ENCODE measurements at regions not wholly inside any gene's neighbourhood (a gene's known extent, or its start where the extent isn't known, plus 50 kb on each side); places are given as distances from the start of the nearest gene placed in this dataset.

- H3K9me3 Mint-ChIP-seq = peaks cover 4% of the 10 kb centered on the region
- intact Hi-C loops (cut with micrococcal nuclease) = no loop called here
- no peaks in the 10 kb centered on the region for H3K4me1 Mint-ChIP-seq (ENCODE audit: low read depth)
- H3K27me3 Mint-ChIP-seq (ENCODE audit: insufficient read depth) = peaks cover 2% of the 10 kb centered on the region
- H3K36me3 Mint-ChIP-seq (ENCODE audit: low read depth) = no peaks in the 10 kb centered on the region
- H3K27ac Mint-ChIP-seq = no peak overlapping the region
- no peak overlapping the region for H3K4me3 Mint-ChIP-seq
- no peak for DNase-seq (ENCODE audit: low spot score)
These were observed 144.2 kb upstream of the ANKRD28 start for GRCh38 chr3:15941958-15942357.

- Mint-ChIP-seq H3K4me3 (no peak overlapping the region), H3K27me3 (ENCODE audit: insufficient read depth) (peaks cover 2% of the 10 kb centered on the region), H3K4me1 (ENCODE audit: low read depth) (no peaks in the 10 kb centered on the region), H3K9me3 (peaks cover 4% of the 10 kb centered on the region), H3K36me3 (ENCODE audit: low read depth) (no peaks in the 10 kb centered on the region), H3K27ac (no peak overlapping the region)
- intact Hi-C loops (cut with micrococcal nuclease) = no loop called here
- DNase-seq (ENCODE audit: low spot score) = no peak
These were observed 144.7 kb upstream of the ANKRD28 start for GRCh38 chr3:15942462-15942861.

GRCh38 chr3:15942936-15943335, 145.2 kb upstream of the ANKRD28 start:
- DNase-seq (ENCODE audit: low spot score) = no peak
- Mint-ChIP-seq H3K4me1 (ENCODE audit: low read depth) (no peaks in the 10 kb centered on the region), H3K36me3 (ENCODE audit: low read depth) (no peaks in the 10 kb centered on the region), H3K9me3 (peaks cover 4% of the 10 kb centered on the region), H3K27me3 (ENCODE audit: insufficient read depth) (peaks cover 2% of the 10 kb centered on the region), H3K4me3 (no peak overlapping the region), H3K27ac (no peak overlapping the region)
- intact Hi-C loops (cut with micrococcal nuclease) = no loop called here

- Mint-ChIP-seq H3K27me3 (ENCODE audit: insufficient read depth) (peaks cover 4% of the 10 kb centered on the region), H3K4me1 (ENCODE audit: low read depth) (no peaks in the 10 kb centered on the region), H3K36me3 (ENCODE audit: low read depth) (no peaks in the 10 kb centered on the region), H3K4me3 (no peak overlapping the region), H3K27ac (no peak overlapping the region), H3K9me3 (no peaks in the 10 kb centered on the region)
- intact Hi-C loops (cut with micrococcal nuclease) = no loop called here
- DNase-seq (ENCODE audit: low spot score) = no peak
These were observed 150.6 kb upstream of the ANKRD28 start for GRCh38 chr3:15948388-15948787.

- Mint-ChIP-seq H3K27ac (no peak overlapping the region), H3K27me3 (ENCODE audit: insufficient read depth) (peaks cover 2% of the 10 kb centered on the region), H3K4me1 (ENCODE audit: low read depth) (no peaks in the 10 kb centered on the region), H3K9me3 (no peaks in the 10 kb centered on the region), H3K4me3 (no peak overlapping the region), H3K36me3 (ENCODE audit: low read depth) (no peaks in the 10 kb centered on the region)
- DNase-seq (ENCODE audit: low spot score) = no peak
- intact Hi-C loops (cut with micrococcal nuclease) = loop anchor here (10.0 kb wide), 1 partner anchor 318 kb away; no protein-coding TSS in a partner anchor
These were observed 154.9 kb upstream of the ANKRD28 start for GRCh38 chr3:15952543-15953175.

GRCh38 chr3:15953841-15954240, 156.1 kb upstream of the ANKRD28 start:
- H3K27ac Mint-ChIP-seq = no peak overlapping the region
- intact Hi-C loops (cut with micrococcal nuclease) = loop anchor here (10.0 kb wide), 1 partner anchor 319 kb away; no protein-coding TSS in a partner anchor
- H3K27me3 Mint-ChIP-seq (ENCODE audit: insufficient read depth) = no peaks in the 10 kb centered on the region
- no peak overlapping the region for H3K4me3 Mint-ChIP-seq
- H3K9me3 Mint-ChIP-seq = no peaks in the 10 kb centered on the region
- DNase-seq (ENCODE audit: low spot score) = no peak
- H3K4me1 Mint-ChIP-seq (ENCODE audit: low read depth) = no peaks in the 10 kb centered on the region
- H3K36me3 Mint-ChIP-seq (ENCODE audit: low read depth) = no peaks in the 10 kb centered on the region

- no peak for DNase-seq (ENCODE audit: low spot score)
- Mint-ChIP-seq H3K27ac (no peak overlapping the region), H3K36me3 (ENCODE audit: low read depth) (no peaks in the 10 kb centered on the region), H3K9me3 (no peaks in the 10 kb centered on the region), H3K4me3 (no peak overlapping the region), H3K4me1 (ENCODE audit: low read depth) (no peaks in the 10 kb centered on the region), H3K27me3 (ENCODE audit: insufficient read depth) (peaks cover 3% of the 10 kb centered on the region)
- intact Hi-C loops (cut with micrococcal nuclease) = loop anchor here (10.0 kb wide), 1 partner anchor 321 kb away; no protein-coding TSS in a partner anchor
These were observed 158.2 kb upstream of the ANKRD28 start for GRCh38 chr3:15955968-15956367.

GRCh38 chr3:15958692-15959433, 161.1 kb upstream of the ANKRD28 start:
- intact Hi-C loops (cut with micrococcal nuclease) = loop anchor here (10.0 kb wide), 1 partner anchor 324 kb away; no protein-coding TSS in a partner anchor
- Mint-ChIP-seq H3K9me3 (no peaks in the 10 kb centered on the region), H3K4me1 (ENCODE audit: low read depth) (no peaks in the 10 kb centered on the region), H3K27me3 (ENCODE audit: insufficient read depth) (peaks cover 3% of the 10 kb centered on the region), H3K27ac (no peak overlapping the region), H3K36me3 (ENCODE audit: low read depth) (no peaks in the 10 kb centered on the region), H3K4me3 (no peak overlapping the region)
- no peak for DNase-seq (ENCODE audit: low spot score)

GRCh38 chr3:15959434-15959811, 161.6 kb upstream of the ANKRD28 start:
- Mint-ChIP-seq H3K27ac (no peak overlapping the region), H3K27me3 (ENCODE audit: insufficient read depth) (peaks cover 5% of the 10 kb centered on the region), H3K4me3 (no peak overlapping the region), H3K9me3 (no peaks in the 10 kb centered on the region), H3K36me3 (ENCODE audit: low read depth) (no peaks in the 10 kb centered on the region), H3K4me1 (ENCODE audit: low read depth) (no peaks in the 10 kb centered on the region)
- DNase-seq (ENCODE audit: low spot score) = no peak
- intact Hi-C loops (cut with micrococcal nuclease) = loop anchor here (10.0 kb wide), 1 partner anchor 325 kb away; no protein-coding TSS in a partner anchor

GRCh38 chr3:15964605-15965442, 167.0 kb upstream of the ANKRD28 start:
- no peak for DNase-seq (ENCODE audit: low spot score)
- Mint-ChIP-seq H3K4me1 (ENCODE audit: low read depth) (no peaks in the 10 kb centered on the region), H3K4me3 (no peak overlapping the region), H3K36me3 (ENCODE audit: low read depth) (no peaks in the 10 kb centered on the region), H3K27ac (no peak overlapping the region), H3K27me3 (ENCODE audit: insufficient read depth) (peaks cover 5% of the 10 kb centered on the region), H3K9me3 (no peaks in the 10 kb centered on the region)
- intact Hi-C loops (cut with micrococcal nuclease) = no loop called here

- DNase-seq (ENCODE audit: low spot score) = no peak
- Mint-ChIP-seq H3K36me3 (ENCODE audit: low read depth) (no peaks in the 10 kb centered on the region), H3K27ac (no peak overlapping the region), H3K9me3 (no peaks in the 10 kb centered on the region), H3K4me3 (no peak overlapping the region), H3K27me3 (ENCODE audit: insufficient read depth) (peaks cover 2% of the 10 kb centered on the region), H3K4me1 (ENCODE audit: low read depth) (no peaks in the 10 kb centered on the region)
- intact Hi-C loops (cut with micrococcal nuclease) = no loop called here
These were observed 169.8 kb upstream of the ANKRD28 start for GRCh38 chr3:15967577-15967976.

GRCh38 chr3:15969874-15970640, 172.3 kb upstream of the ANKRD28 start:
- DNase-seq (ENCODE audit: low spot score) = no peak
- Mint-ChIP-seq H3K36me3 (ENCODE audit: low read depth) (no peaks in the 10 kb centered on the region), H3K9me3 (no peaks in the 10 kb centered on the region), H3K4me3 (no peak overlapping the region), H3K27me3 (ENCODE audit: insufficient read depth) (peaks cover 2% of the 10 kb centered on the region), H3K27ac (no peak overlapping the region), H3K4me1 (ENCODE audit: low read depth) (no peaks in the 10 kb centered on the region)
- intact Hi-C loops (cut with micrococcal nuclease) = no loop called here

Measured in activated T-helper 1 cell treated with anti-CD3 and anti-CD28 coated beads, Interleukin-12 subunit alpha, Interleukin-12 subunit beta, Interleukin-2, Interleukin-4 antibody, amounts not matched to agents 30 ng/mL and 10 ng/mL and 1 ng/mL, durations not matched to agents 14 hours and 24 hours and 36 hours (primary cell).